Non-pigmented ciliary epithelial cell (primary cell): ENCODE measurements at regions not wholly inside any gene's neighbourhood (a gene's known extent, or its start where the extent isn't known, plus 50 kb on each side); places are given as distances from the start of the nearest gene placed in this dataset.

ENCODE experiments used
- DNase-seq: peaks from one replicate; pipeline ENCODE4 v3.0.0-alpha.2; 2010; ENCODE audit warnings: low read depth

GRCh38 chr1:244196571-244197285 lies 145.6 kb downstream of the ZBTB18 start:
- DNase-seq, result no peak

- DNase-seq, result no peak
Observed at GRCh38 chr1:244197851-244198375, 146.8 kb downstream of the ZBTB18 start.

GRCh38 chr1:244199902-244200301 lies 148.8 kb downstream of the ZBTB18 start:
- DNase-seq, result no peak

- no peak for DNase-seq
Observed at GRCh38 chr1:244200596-244200995, 149.5 kb downstream of the ZBTB18 start.

GRCh38 chr1:244201750-244202149 lies 150.7 kb downstream of the ZBTB18 start:
- DNase-seq, result no peak

- DNase-seq, result no peak
Observed at GRCh38 chr1:244204004-244204403, 152.9 kb downstream of the ZBTB18 start.

- DNase-seq, result no peak
Observed at GRCh38 chr1:244205171-244205570, 154.1 kb downstream of the ZBTB18 start.

- DNase-seq, result no peak
Observed at GRCh38 chr1:244205906-244206305, 154.8 kb downstream of the ZBTB18 start.

- DNase-seq, result no peak
Observed at GRCh38 chr1:244207042-244207934, 156.2 kb downstream of the ZBTB18 start.

GRCh38 chr1:244207935-244208244 lies 156.8 kb downstream of the ZBTB18 start:
- DNase-seq, result no peak

- DNase-seq, result no peak
Observed at GRCh38 chr1:244209955-244210354, 158.9 kb downstream of the ZBTB18 start.

GRCh38 chr1:244210884-244211558 lies 159.9 kb downstream of the ZBTB18 start:
- no peak for DNase-seq

GRCh38 chr1:244211559-244211944 lies 160.5 kb downstream of the ZBTB18 start:
- no peak for DNase-seq

- DNase-seq, result no peak
Observed at GRCh38 chr1:244212219-244212618, 161.1 kb downstream of the ZBTB18 start.

- DNase-seq, result no peak
Observed at GRCh38 chr1:244212797-244213475, 161.9 kb downstream of the ZBTB18 start.

GRCh38 chr1:244214009-244214967 lies 163.2 kb downstream of the ZBTB18 start:
- DNase-seq, result peak; percentile 98

- DNase-seq, result no peak
Observed at GRCh38 chr1:244216836-244217235, 165.8 kb downstream of the ZBTB18 start.

- DNase-seq, result no peak
Observed at GRCh38 chr1:244217711-244218110, 166.6 kb downstream of the ZBTB18 start.

GRCh38 chr1:244218220-244218619 lies 167.1 kb downstream of the ZBTB18 start:
- DNase-seq, result no peak

- DNase-seq, result no peak
Observed at GRCh38 chr1:244219149-244219548, 168.1 kb downstream of the ZBTB18 start.

GRCh38 chr1:244219802-244220201 lies 168.7 kb downstream of the ZBTB18 start:
- DNase-seq, result no peak
